ENCODE measurements at regions not wholly inside any gene's neighbourhood (a gene's known extent, or its start where the extent isn't known, plus 50 kb on each side); places are given as distances from the start of the nearest gene placed in this dataset.

DNA sequence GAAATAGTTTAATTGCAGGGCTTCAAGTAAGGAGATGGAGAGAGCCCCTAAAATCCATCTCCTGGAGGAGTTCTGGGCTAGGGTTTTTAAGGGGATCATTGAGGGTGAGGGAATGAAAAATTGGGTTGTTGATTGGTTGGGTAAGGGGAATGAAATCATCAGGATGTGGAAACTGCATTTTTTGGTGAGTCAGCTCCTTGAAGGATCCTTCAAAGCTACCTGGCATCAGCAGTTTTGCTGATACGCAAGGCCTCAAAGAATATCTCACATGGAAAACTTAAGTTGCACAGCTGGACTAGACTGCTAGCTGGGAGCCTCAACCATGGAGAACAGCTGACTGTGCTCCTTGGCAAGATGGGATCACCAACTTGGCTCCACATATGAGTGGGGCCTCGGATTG is 136.7 kb downstream of the FGF10 start:
- H3K36me3 ChIP-seq (ENCODE audit: insufficient read depth) = no peaks in the 10 kb centered on the region
- DNase-seq (ENCODE audit: extremely low spot score) = no peak
- WGBS = 74% methylated on average over 2 of the region's 2 CpGs
- no peak overlapping the region for H3K4me3 ChIP-seq (ENCODE audit: low read depth, low read length)
- no peaks in the 10 kb centered on the region for H3K4me1 ChIP-seq (ENCODE audit: insufficient read depth)
- no peak overlapping the region for H3K27ac ChIP-seq (ENCODE audit: low read depth)

DNA sequence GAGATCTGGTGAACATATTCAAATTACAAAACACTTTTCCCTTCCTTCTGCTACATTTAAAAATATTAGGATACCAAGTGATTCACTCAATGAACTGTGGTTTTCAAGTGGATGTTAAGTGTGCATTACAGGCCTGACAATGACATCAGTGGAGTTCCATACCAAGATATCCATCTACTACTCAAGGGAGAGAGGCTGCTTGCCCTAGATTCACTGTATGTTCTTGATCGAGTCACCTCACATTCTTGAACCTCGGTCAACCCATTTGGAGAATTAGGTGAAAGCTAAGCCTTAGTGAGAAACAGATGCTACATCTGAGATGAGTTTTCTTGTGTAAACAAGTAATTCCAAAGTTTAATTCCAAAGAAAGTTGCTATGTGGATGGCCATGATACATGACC is 142.2 kb downstream of the FGF10 start:
- no peaks in the 10 kb centered on the region for H3K4me1 ChIP-seq (ENCODE audit: insufficient read depth)
- H3K36me3 ChIP-seq (ENCODE audit: insufficient read depth) = no peaks in the 10 kb centered on the region
- no peak for DNase-seq (ENCODE audit: extremely low spot score)
- H3K4me3 ChIP-seq (ENCODE audit: low read depth, low read length) = no peak overlapping the region
- 55% methylated on average over 2 of the region's 2 CpGs for whole genome bisulfite sequencing
- no peak overlapping the region for H3K27ac ChIP-seq (ENCODE audit: low read depth)

- 85% methylated on average over 1 of the region's 1 CpG for WGBS
- no peaks in the 10 kb centered on the region for H3K4me1 ChIP-seq (ENCODE audit: insufficient read depth)
- no peak overlapping the region for H3K4me3 ChIP-seq (ENCODE audit: low read depth, low read length)
- H3K36me3 ChIP-seq (ENCODE audit: insufficient read depth) = no peaks in the 10 kb centered on the region
- no peak overlapping the region for H3K27ac ChIP-seq (ENCODE audit: low read depth)
- DNase-seq (ENCODE audit: extremely low spot score) = no peak
Observed at GRCh38 chr5:44245935-44246334, 143.3 kb downstream of the FGF10 start.

DNA sequence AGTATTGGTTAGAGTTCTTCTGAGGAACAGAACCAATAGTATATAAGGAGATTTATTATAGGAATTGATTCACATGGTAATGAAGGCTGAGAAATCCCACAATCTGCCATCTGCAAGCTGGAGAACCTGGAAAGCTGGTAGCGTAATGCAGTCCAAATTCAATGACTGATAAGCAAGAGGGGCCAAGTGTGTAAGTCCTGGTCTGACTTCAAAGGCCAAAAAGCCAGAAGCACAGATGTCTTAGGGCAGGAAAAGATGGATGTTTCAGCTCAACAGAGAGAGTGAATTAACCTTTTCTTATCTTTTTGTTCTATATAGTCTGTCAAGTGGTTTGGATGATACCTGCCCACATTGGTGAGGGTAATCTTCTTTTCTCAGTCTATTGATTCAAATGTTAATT is 146.4 kb downstream of the FGF10 start:
- no peaks in the 10 kb centered on the region for H3K36me3 ChIP-seq (ENCODE audit: insufficient read depth)
- no peak for DNase-seq (ENCODE audit: extremely low spot score)
- H3K4me3 ChIP-seq (ENCODE audit: low read depth, low read length) = no peak overlapping the region
- H3K4me1 ChIP-seq (ENCODE audit: insufficient read depth) = no peaks in the 10 kb centered on the region
- no peak overlapping the region for H3K27ac ChIP-seq (ENCODE audit: low read depth)
- 93% methylated on average over 1 of the region's 1 CpG for WGBS

DNA sequence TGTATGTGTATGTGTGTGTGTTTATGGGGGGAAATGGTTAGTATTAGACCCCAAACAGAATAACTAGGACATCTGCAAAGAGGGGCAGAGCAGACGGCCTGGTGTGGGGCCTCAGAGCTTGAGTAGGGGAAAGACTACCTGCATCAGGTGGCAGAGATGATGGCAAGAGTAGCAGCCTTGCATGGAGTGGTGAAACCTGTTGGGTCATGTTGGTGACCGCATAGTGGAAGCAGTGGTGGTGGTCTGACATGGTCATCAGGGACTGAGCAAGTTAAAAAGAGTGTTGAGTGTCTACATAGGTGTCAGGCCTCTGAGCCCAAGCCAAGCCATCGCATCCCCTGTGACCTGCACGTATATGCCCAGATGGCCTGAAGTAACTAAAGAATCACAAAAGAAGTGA is 153.2 kb downstream of the FGF10 start:
- Histone ChIP-seq H3K27ac (ENCODE audit: low read depth) (no peak overlapping the region), H3K36me3 (ENCODE audit: insufficient read depth) (no peaks in the 10 kb centered on the region), H3K4me3 (ENCODE audit: low read depth, low read length) (no peak overlapping the region), H3K4me1 (ENCODE audit: insufficient read depth) (no peaks in the 10 kb centered on the region)
- 91% methylated on average over 4 of the region's 4 CpGs for WGBS
- no peak for DNase-seq (ENCODE audit: extremely low spot score)

- WGBS = 86% methylated on average over 2 of the region's 2 CpGs
- Histone ChIP-seq H3K36me3 (ENCODE audit: insufficient read depth) (no peaks in the 10 kb centered on the region), H3K4me3 (ENCODE audit: low read depth, low read length) (no peak overlapping the region), H3K27ac (ENCODE audit: low read depth) (no peak overlapping the region), H3K4me1 (ENCODE audit: insufficient read depth) (no peaks in the 10 kb centered on the region)
- no peak for DNase-seq (ENCODE audit: extremely low spot score)
Observed at GRCh38 chr5:44233691-44234090, 155.5 kb downstream of the FGF10 start.

DNA sequence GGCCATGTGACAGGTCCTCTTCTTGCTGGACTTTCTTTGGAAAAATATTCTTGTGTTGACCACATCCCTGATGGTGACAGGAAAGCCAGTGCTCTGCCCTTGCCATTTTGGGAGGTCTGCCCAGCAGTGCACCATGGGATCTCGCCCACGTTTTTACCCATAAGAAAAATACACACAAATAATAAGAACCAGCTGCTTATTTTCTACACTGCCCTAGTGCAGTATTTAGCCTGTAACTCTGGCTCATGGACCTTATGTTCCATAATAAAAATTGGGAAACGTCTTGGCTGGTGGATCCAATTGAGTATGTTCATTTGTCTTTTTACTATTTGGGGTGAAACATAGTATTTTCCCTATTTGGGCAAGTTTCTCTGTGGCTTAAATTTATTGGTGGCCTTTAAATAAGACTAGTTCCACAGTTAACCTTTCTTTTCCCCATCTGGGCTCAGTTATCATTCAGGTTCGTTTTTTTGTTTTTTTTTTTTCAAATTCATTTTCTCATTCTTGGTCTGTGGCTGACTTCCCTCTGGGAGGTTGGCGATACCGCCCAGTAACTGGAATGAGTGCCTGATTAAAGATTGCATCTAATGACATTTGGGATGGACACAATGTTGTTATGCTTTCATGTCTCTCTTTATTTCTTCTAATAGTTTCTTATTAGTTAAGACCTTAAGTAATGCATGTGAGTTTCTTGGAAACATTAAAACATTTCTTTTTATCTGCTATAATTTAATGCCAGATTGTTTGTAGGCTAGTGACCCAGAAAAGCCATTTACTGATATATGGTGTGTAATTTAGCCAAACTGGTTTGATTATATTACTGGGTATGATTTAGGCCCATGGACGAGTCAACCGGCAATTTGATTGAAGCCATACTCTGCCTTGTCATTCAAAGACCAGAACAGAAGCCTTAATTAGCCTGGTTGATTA is 163.7 kb downstream of the FGF10 start:
- H3K27ac ChIP-seq (ENCODE audit: low read depth) = no peak overlapping the region
- H3K4me3 ChIP-seq (ENCODE audit: low read depth, low read length) = no peak overlapping the region
- 79% methylated on average over 8 of the region's 8 CpGs for WGBS
- no peaks in the 10 kb centered on the region for H3K36me3 ChIP-seq (ENCODE audit: insufficient read depth)
- DNase-seq (ENCODE audit: extremely low spot score) = no peak
- H3K4me1 ChIP-seq (ENCODE audit: insufficient read depth) = no peaks in the 10 kb centered on the region

GRCh38 chr5:44199408-44199807 is 189.8 kb downstream of the FGF10 start:
- WGBS = 95% methylated on average over 1 of the region's 1 CpG
- no peak for DNase-seq (ENCODE audit: extremely low spot score)
- Histone ChIP-seq H3K27ac (ENCODE audit: low read depth) (no peak overlapping the region), H3K36me3 (ENCODE audit: insufficient read depth) (no peaks in the 10 kb centered on the region), H3K4me1 (ENCODE audit: insufficient read depth) (no peaks in the 10 kb centered on the region), H3K4me3 (ENCODE audit: low read depth, low read length) (no peak overlapping the region)

DNA sequence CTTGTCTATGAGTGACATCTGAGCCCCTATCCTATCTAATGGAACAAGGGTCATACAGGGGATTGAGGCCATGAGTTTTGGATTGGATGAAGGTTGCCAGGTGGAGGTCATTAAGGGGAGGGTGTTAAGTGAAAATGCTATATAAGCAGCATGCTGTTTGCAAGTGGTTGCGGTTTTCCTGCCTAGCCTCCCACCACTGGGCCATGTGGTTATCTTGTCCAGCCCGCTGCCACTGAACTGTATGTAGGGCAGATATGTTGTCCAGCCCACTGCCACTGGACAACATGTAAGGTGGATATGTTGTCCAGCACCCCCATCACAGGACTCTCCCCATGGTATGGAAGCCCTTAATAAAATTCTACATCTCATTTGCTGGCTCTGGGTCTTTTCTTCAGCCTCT is 200.0 kb downstream of the FGF10 start:
- H3K4me1 ChIP-seq (ENCODE audit: insufficient read depth) = no peaks in the 10 kb centered on the region
- 98% methylated on average over 2 of the region's 2 CpGs for WGBS

DNA sequence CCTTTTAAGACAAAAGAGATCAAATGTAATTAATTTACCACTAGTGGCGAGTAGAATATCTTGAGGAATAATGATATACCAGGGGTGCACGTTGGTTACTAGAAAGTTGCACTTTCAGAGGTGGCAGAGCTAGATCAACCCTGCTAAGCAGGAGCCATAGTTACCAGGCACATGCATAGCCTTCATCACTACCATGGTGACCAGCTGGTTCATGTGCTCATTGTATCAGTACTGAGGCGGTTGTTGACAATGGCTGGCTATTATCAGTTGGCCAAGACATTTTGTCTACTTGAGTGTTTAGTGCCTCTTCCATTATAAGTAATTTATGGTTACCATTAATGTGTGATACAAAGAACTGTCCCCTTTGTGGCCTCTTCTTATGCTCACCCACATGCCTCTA is 201.2 kb downstream of the FGF10 start:
- DNase-seq (ENCODE audit: extremely low spot score) = no peak
- 91% methylated on average over 3 of the region's 3 CpGs for WGBS
- H3K36me3 ChIP-seq (ENCODE audit: insufficient read depth) = no peaks in the 10 kb centered on the region
- no peak overlapping the region for H3K4me3 ChIP-seq (ENCODE audit: low read depth, low read length)
- no peak overlapping the region for H3K27ac ChIP-seq (ENCODE audit: low read depth)
- no peaks in the 10 kb centered on the region for H3K4me1 ChIP-seq (ENCODE audit: insufficient read depth)

More for the DNA sequence above, 200.0 kb downstream of the FGF10 start:
- Histone ChIP-seq H3K27ac (ENCODE audit: low read depth) (no peak overlapping the region), H3K36me3 (ENCODE audit: insufficient read depth) (no peaks in the 10 kb centered on the region), H3K4me3 (ENCODE audit: low read depth, low read length) (no peak overlapping the region)
- DNase-seq (ENCODE audit: extremely low spot score) = no peak

DNA sequence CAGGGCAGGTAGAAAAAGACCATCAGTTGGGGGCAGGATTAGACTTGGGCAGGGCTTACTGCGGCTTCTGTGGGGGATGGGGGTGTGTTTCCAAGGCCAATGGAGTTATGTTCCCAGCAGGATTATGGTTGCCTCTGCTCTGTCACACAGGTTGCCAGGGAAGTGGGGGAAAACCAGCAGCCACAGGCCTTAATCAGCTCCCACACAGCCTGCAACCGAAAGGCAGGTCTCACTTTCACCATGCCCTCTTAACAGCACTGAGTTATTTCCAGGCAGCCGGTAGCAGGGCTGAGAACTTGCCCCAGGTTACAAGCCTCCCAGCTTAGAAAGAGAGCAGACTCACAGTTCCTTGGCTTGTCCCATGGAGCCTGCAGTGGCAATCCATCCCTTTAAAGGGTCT is 205.5 kb downstream of the FGF10 start:
- WGBS = 82% methylated on average over 3 of the region's 3 CpGs
- no peak overlapping the region for H3K27ac ChIP-seq (ENCODE audit: low read depth)
- H3K4me3 ChIP-seq (ENCODE audit: low read depth, low read length) = no peak overlapping the region
- no peaks in the 10 kb centered on the region for H3K4me1 ChIP-seq (ENCODE audit: insufficient read depth)
- no peak for DNase-seq (ENCODE audit: extremely low spot score)
- H3K36me3 ChIP-seq (ENCODE audit: insufficient read depth) = no peaks in the 10 kb centered on the region

DNA sequence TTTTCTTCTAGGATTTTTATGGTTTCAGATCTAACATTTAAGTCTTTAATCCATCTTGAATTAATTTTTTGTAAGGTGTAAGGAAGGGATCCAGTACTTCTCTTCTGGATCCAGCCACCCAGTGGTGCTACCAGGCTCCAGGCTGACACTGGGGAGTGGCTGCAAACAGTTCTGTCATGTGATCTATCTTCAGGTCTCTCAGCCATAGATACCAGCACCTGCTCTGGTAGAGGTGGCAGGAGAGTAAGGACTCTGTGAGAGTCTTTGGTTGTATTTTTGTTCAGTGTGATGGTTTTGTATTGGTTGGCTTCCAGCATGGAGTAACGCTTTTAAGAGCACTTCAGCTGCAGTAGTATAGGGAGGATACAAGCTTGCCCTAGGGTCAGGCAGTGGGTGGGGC is 205.9 kb downstream of the FGF10 start:
- Histone ChIP-seq H3K36me3 (ENCODE audit: insufficient read depth) (no peaks in the 10 kb centered on the region), H3K27ac (ENCODE audit: low read depth) (no peak overlapping the region), H3K4me3 (ENCODE audit: low read depth, low read length) (no peak overlapping the region), H3K4me1 (ENCODE audit: insufficient read depth) (no peaks in the 10 kb centered on the region)
- no peak for DNase-seq (ENCODE audit: extremely low spot score)
- 92% methylated on average over 1 of the region's 1 CpG for WGBS

- Histone ChIP-seq H3K36me3 (ENCODE audit: insufficient read depth) (no peaks in the 10 kb centered on the region), H3K27ac (ENCODE audit: low read depth) (no peak overlapping the region)
- 81% methylated on average over 2 of the region's 2 CpGs for WGBS
Observed at GRCh38 chr5:44178414-44178813, 210.8 kb downstream of the FGF10 start.

GRCh38 chr5:44167540-44167939 is 221.7 kb downstream of the FGF10 start:
- no peak for DNase-seq (ENCODE audit: extremely low spot score)
- no peaks in the 10 kb centered on the region for H3K36me3 ChIP-seq (ENCODE audit: insufficient read depth)
- H3K27ac ChIP-seq (ENCODE audit: low read depth) = no peak overlapping the region
- H3K4me1 ChIP-seq (ENCODE audit: insufficient read depth) = no peaks in the 10 kb centered on the region
- no peak overlapping the region for H3K4me3 ChIP-seq (ENCODE audit: low read depth, low read length)

More at GRCh38 chr5:44178414-44178813, 210.8 kb downstream of the FGF10 start:
- no peak overlapping the region for H3K4me3 ChIP-seq (ENCODE audit: low read depth, low read length)
- no peak for DNase-seq (ENCODE audit: extremely low spot score)
- H3K4me1 ChIP-seq (ENCODE audit: insufficient read depth) = no peaks in the 10 kb centered on the region

Data from urinary bladder (tissue), 3 donors.